ENCODE measurements at regions not wholly inside any gene's neighbourhood (a gene's known extent, or its start where the extent isn't known, plus 50 kb on each side); places are given as distances from the start of the nearest gene placed in this dataset.

GRCh38 chrX:14266705-14267104 lies 237.0 kb upstream of the GEMIN8 start:
- H3K27ac Mint-ChIP-seq, result no peak overlapping the region
- H3K9me3 Mint-ChIP-seq (ENCODE audit: insufficient read depth), result no peaks in the 10 kb centered on the region
- TF ChIP-seq CTCF (IDR thresholded peaks at IDR 0.05) (no peak), EZH2 (IDR thresholded peaks at IDR 0.05; ENCODE audit: borderline replicate concordance, insufficient read depth, low read depth, low read length, poor library complexity, severe bottlenecking) (no peak)
- intact Hi-C loops (cut with micrococcal nuclease), result no loop called here
- no peaks in the 10 kb centered on the region for H3K79me2 ChIP-seq (ENCODE audit: control insufficient read depth, insufficient read depth, low read length)
- no peak overlapping the region for H3K4me3 Mint-ChIP-seq
- CTCF ChIA-PET, result no interaction called here
- POLR2A ChIA-PET, result no interaction called here
- no peaks in the 10 kb centered on the region for H3K36me3 ChIP-seq (replicated peaks in 1 of 2; ENCODE audit: control extremely low read depth in 1 of 2, control insufficient read depth in 1 of 2, extremely low read depth in 1 of 2, insufficient read depth in 2 of 2, low read length in 1 of 2)
- no peak overlapping the region for H2AFZ ChIP-seq (ENCODE audit: insufficient read depth, low read depth, low read length, poor library complexity, severe bottlenecking)
- no peaks in the 10 kb centered on the region for H3K9me3 ChIP-seq (ENCODE audit: control extremely low read depth in 1 of 3, control insufficient read depth in 2 of 3, insufficient read depth in 1 of 3, low read length in 2 of 3)
- no peaks in the 10 kb centered on the region for H4K20me1 ChIP-seq (ENCODE audit: control insufficient read depth, insufficient read depth, low read length, poor library complexity, severe bottlenecking)
- no peak overlapping the region for H3K4me3 ChIP-seq (ENCODE audit: control extremely low read depth in 1 of 5, extremely low read depth in 1 of 5, insufficient read depth in 1 of 5, low read depth in 2 of 5, low read length in 4 of 5)
- WGBS (ENCODE audit: insufficient coverage), result no CpG with 5 or more reads among the region's 1 CpG
- no peak overlapping the region for H3K4me2 ChIP-seq (replicated peaks; ENCODE audit: low read depth, low read length, poor library complexity, severe bottlenecking)
- no peaks in the 10 kb centered on the region for H3K27me3 Mint-ChIP-seq
- H3K27me3 ChIP-seq (replicated peaks in 1 of 4; ENCODE audit: control extremely low read depth in 1 of 4, control insufficient read depth in 3 of 4, insufficient read depth in 4 of 4, low read length in 3 of 4), result no peaks in the 10 kb centered on the region
- DNase-seq (no peak), ATAC-seq (ENCODE audit: low read depth) (no peak)
- no peaks in the 10 kb centered on the region for H3K4me1 ChIP-seq (ENCODE audit: control insufficient read depth in 2 of 2, insufficient read depth in 2 of 2, low read length in 2 of 2)
- no peak overlapping the region for H3K9ac ChIP-seq (ENCODE audit: low read length)
- no peak overlapping the region for H3K27ac ChIP-seq (ENCODE audit: low read length in 2 of 2)
- H3K4me1 Mint-ChIP-seq, result no peaks in the 10 kb centered on the region

GRCh38 chrX:14243823-14244222 lies 214.1 kb upstream of the GEMIN8 start:
- Histone ChIP-seq H3K79me2 (ENCODE audit: control insufficient read depth, insufficient read depth, low read length) (no peaks in the 10 kb centered on the region), H4K20me1 (ENCODE audit: control insufficient read depth, insufficient read depth, low read length, poor library complexity, severe bottlenecking) (no peaks in the 10 kb centered on the region), H3K4me1 (ENCODE audit: control insufficient read depth in 2 of 2, insufficient read depth in 2 of 2, low read length in 2 of 2) (no peaks in the 10 kb centered on the region), H3K27ac (ENCODE audit: low read length in 2 of 2) (no peak overlapping the region), H3K36me3 (replicated peaks in 1 of 2; ENCODE audit: control extremely low read depth in 1 of 2, control insufficient read depth in 1 of 2, extremely low read depth in 1 of 2, insufficient read depth in 2 of 2, low read length in 1 of 2) (no peaks in the 10 kb centered on the region), H2AFZ (ENCODE audit: insufficient read depth, low read depth, low read length, poor library complexity, severe bottlenecking) (no peak overlapping the region), H3K4me2 (replicated peaks; ENCODE audit: low read depth, low read length, poor library complexity, severe bottlenecking) (no peak overlapping the region), H3K9ac (ENCODE audit: low read length) (no peak overlapping the region), H3K4me3 (ENCODE audit: control extremely low read depth in 1 of 5, extremely low read depth in 1 of 5, insufficient read depth in 1 of 5, low read depth in 2 of 5, low read length in 4 of 5) (no peak overlapping the region), H3K27me3 (replicated peaks in 1 of 4; ENCODE audit: control extremely low read depth in 1 of 4, control insufficient read depth in 3 of 4, insufficient read depth in 4 of 4, low read length in 3 of 4) (no peaks in the 10 kb centered on the region), H3K9me3 (ENCODE audit: control extremely low read depth in 1 of 3, control insufficient read depth in 2 of 3, insufficient read depth in 1 of 3, low read length in 2 of 3) (no peaks in the 10 kb centered on the region)
- WGBS (ENCODE audit: insufficient coverage), result 40% methylated on average over 1 of the region's 33 CpGs
- ChIA-PET CTCF (no interaction called here), POLR2A (no interaction called here)
- Mint-ChIP-seq H3K27ac (no peak overlapping the region), H3K4me1 (no peaks in the 10 kb centered on the region), H3K27me3 (no peaks in the 10 kb centered on the region), H3K9me3 (ENCODE audit: insufficient read depth) (no peaks in the 10 kb centered on the region), H3K4me3 (no peak overlapping the region)
- DNase-seq (no peak), ATAC-seq (ENCODE audit: low read depth) (no peak)
- no peak for TF ChIP-seq EZH2 (IDR thresholded peaks at IDR 0.05; ENCODE audit: borderline replicate concordance, insufficient read depth, low read depth, low read length, poor library complexity, severe bottlenecking)
- TF ChIP-seq CTCF (IDR thresholded peaks at IDR 0.05), result no peak
- intact Hi-C loops (cut with micrococcal nuclease), result no loop called here

Data from B cell (primary cell).